ENCODE measurements at regions not wholly inside any gene's neighbourhood (a gene's known extent, or its start where the extent isn't known, plus 50 kb on each side); places are given as distances from the start of the nearest gene placed in this dataset.

DNA sequence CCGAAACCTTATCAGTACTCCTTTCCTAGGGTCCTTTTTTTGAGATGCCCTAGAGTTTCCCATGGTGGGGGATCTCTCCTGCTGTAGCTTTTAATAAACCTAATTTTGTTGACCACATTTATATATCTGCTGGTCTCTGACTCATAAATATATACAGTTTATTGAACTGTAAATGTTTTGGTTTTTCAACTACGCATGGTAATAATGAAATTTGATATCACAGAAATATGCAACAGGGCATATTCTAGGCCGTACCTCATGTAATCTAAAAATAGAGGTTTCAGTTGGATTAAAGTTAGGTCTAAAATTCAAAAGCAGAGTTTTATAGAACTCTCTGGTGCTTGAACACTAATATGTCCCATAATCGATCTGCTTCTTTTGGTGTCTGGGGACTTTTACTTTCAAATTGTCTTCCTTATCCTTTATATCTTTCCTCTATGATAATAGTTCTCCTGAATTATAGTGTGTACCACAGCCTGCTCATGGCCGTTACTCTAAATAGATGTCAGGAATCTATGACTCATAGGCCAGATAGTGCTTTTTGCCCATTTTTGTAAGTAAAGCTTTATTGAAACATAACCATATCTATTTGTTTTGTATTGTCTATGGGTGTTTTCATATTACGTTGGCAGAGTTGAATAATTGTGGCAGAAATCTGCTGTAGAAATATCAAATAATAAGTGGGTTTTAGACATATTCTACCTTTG, 324.8 kb upstream of the PCDH9 start:
- TF ChIP-seq CTCF (IDR thresholded peaks at IDR 0.05; ENCODE audit: low read depth, low read length) (no peak), EZH2phosphoT487 (IDR thresholded peaks at IDR 0.05; ENCODE audit: low read depth) (no peak)
